ENCODE measurements at regions not wholly inside any gene's neighbourhood (a gene's known extent, or its start where the extent isn't known, plus 50 kb on each side); places are given as distances from the start of the nearest gene placed in this dataset.

- no peaks in the 10 kb centered on the region for H3K9me2 ChIP-seq (replicated peaks; ENCODE audit: insufficient read depth, low read length)
- H3K27me3 ChIP-seq (ENCODE audit: low read length) = no peaks in the 10 kb centered on the region
- H3K36me3 ChIP-seq (ENCODE audit: low read length) = no peaks in the 10 kb centered on the region
- H3K9me3 ChIP-seq (ENCODE audit: insufficient read depth, low read length) = no peaks in the 10 kb centered on the region
- H3K9ac ChIP-seq (ENCODE audit: low read length) = no peak overlapping the region
- no peak overlapping the region for H3K4me3 ChIP-seq (ENCODE audit: insufficient read depth, low read length, poor library complexity, severe bottlenecking)
- H4K20me1 ChIP-seq (ENCODE audit: low read depth, low read length) = no peaks in the 10 kb centered on the region
- no peaks in the 10 kb centered on the region for H3K79me2 ChIP-seq (ENCODE audit: insufficient read depth, low read length)
- no peak overlapping the region for H3K27ac ChIP-seq (ENCODE audit: low read depth, low read length)
- no peak overlapping the region for H3K4me2 ChIP-seq (ENCODE audit: low read depth, low read length, poor library complexity, severe bottlenecking)
- H2AFZ ChIP-seq (ENCODE audit: low read depth, low read length, severe bottlenecking) = no peak overlapping the region
- TF ChIP-seq CTCF (IDR thresholded peaks at IDR 0.05; ENCODE audit: insufficient read depth, low read length, poor library complexity, severe bottlenecking) (no peak), EZH2phosphoT487 (conservative IDR thresholded peaks at IDR 0.05; ENCODE audit: low read length) (no peak)
- H3F3A ChIP-seq (ENCODE audit: insufficient read depth) = no peaks in the 10 kb centered on the region
Measured at GRCh38 chr4:72951147-72951546, 118.4 kb downstream of the COX18 start.

- no peak overlapping the region for H3K4me2 ChIP-seq (ENCODE audit: low read depth, low read length, poor library complexity, severe bottlenecking)
- H3K36me3 ChIP-seq (ENCODE audit: low read length) = no peaks in the 10 kb centered on the region
- H3K9me2 ChIP-seq (replicated peaks; ENCODE audit: insufficient read depth, low read length) = no peaks in the 10 kb centered on the region
- H3K27me3 ChIP-seq (ENCODE audit: low read length) = no peaks in the 10 kb centered on the region
- no peak for TF ChIP-seq EZH2phosphoT487 (conservative IDR thresholded peaks at IDR 0.05; ENCODE audit: low read length)
- TF ChIP-seq CTCF (IDR thresholded peaks at IDR 0.05; ENCODE audit: insufficient read depth, low read length, poor library complexity, severe bottlenecking) = no peak
- no peak overlapping the region for H3K9ac ChIP-seq (ENCODE audit: low read length)
- no peak overlapping the region for H3K4me3 ChIP-seq (ENCODE audit: insufficient read depth, low read length, poor library complexity, severe bottlenecking)
- H3K27ac ChIP-seq (ENCODE audit: low read depth, low read length) = no peak overlapping the region
- no peaks in the 10 kb centered on the region for H3F3A ChIP-seq (ENCODE audit: insufficient read depth)
- H4K20me1 ChIP-seq (ENCODE audit: low read depth, low read length) = no peaks in the 10 kb centered on the region
- H2AFZ ChIP-seq (ENCODE audit: low read depth, low read length, severe bottlenecking) = no peak overlapping the region
- no peaks in the 10 kb centered on the region for H3K9me3 ChIP-seq (ENCODE audit: insufficient read depth, low read length)
- no peaks in the 10 kb centered on the region for H3K79me2 ChIP-seq (ENCODE audit: insufficient read depth, low read length)
Measured at GRCh38 chr4:72948080-72948479, 121.4 kb downstream of the COX18 start.

GRCh38 chr4:72945719-72946336 lies 123.7 kb downstream of the COX18 start:
- H4K20me1 ChIP-seq (ENCODE audit: low read depth, low read length) = no peaks in the 10 kb centered on the region
- H3K27ac ChIP-seq (ENCODE audit: low read depth, low read length) = no peak overlapping the region
- no peaks in the 10 kb centered on the region for H3K27me3 ChIP-seq (ENCODE audit: low read length)
- no peaks in the 10 kb centered on the region for H3K9me3 ChIP-seq (ENCODE audit: insufficient read depth, low read length)
- no peak overlapping the region for H3K4me2 ChIP-seq (ENCODE audit: low read depth, low read length, poor library complexity, severe bottlenecking)
- TF ChIP-seq CTCF (IDR thresholded peaks at IDR 0.05; ENCODE audit: insufficient read depth, low read length, poor library complexity, severe bottlenecking) = no peak
- TF ChIP-seq EZH2phosphoT487 (conservative IDR thresholded peaks at IDR 0.05; ENCODE audit: low read length) = no peak
- H2AFZ ChIP-seq (ENCODE audit: low read depth, low read length, severe bottlenecking) = no peak overlapping the region
- H3K9me2 ChIP-seq (replicated peaks; ENCODE audit: insufficient read depth, low read length) = no peaks in the 10 kb centered on the region
- H3K9ac ChIP-seq (ENCODE audit: low read length) = no peak overlapping the region
- H3F3A ChIP-seq (ENCODE audit: insufficient read depth) = no peaks in the 10 kb centered on the region
- H3K79me2 ChIP-seq (ENCODE audit: insufficient read depth, low read length) = no peaks in the 10 kb centered on the region
- H3K36me3 ChIP-seq (ENCODE audit: low read length) = no peaks in the 10 kb centered on the region
- no peak overlapping the region for H3K4me3 ChIP-seq (ENCODE audit: insufficient read depth, low read length, poor library complexity, severe bottlenecking)

All from SU-DHL-6 (cell line).